Islet precursor cell (in vitro differentiated cells): ENCODE measurements at regions not wholly inside any gene's neighbourhood (a gene's known extent, or its start where the extent isn't known, plus 50 kb on each side); places are given as distances from the start of the nearest gene placed in this dataset.
"Not testable (repeated sequence)": the region's sequence is repeated elsewhere in the genome, so short reads cannot be mapped to it uniquely, and the experiment has no call there.

Source experiments
- DNase-seq: peaks from one replicate; pipeline ENCODE4 v3.0.0-alpha.2; 2018

- no peak for DNase-seq
These were observed 809.4 kb upstream of the EYS start for GRCh38 chr6:66516377-66516776.

GRCh38 chr6:66508433-66508832 lies 801.4 kb upstream of the EYS start:
- no peak for DNase-seq

DNA sequence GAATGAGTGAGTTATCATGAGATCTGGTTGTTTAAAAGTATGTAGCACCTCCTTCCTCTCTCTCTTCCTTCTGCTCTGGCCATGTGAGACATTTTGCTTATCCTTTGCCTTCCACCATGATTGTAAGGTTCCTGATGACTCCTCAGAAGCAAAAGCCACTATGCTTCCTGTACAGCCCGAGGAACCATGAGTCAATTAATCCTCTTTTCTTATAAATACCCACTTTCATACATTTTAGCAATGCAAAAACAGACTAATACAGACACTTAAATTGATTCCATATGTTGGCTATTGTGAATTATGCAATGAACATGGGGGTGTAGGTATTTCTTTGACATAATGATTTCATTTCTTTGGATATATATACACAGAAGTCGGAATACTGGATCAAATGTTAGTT lies 792.8 kb upstream of the EYS start:
- DNase-seq, result no peak

GRCh38 chr6:66496659-66497058 lies 789.6 kb upstream of the EYS start:
- no peak for DNase-seq

GRCh38 chr6:66494643-66495042 lies 787.6 kb upstream of the EYS start:
- not testable (repeated sequence) for DNase-seq

- DNase-seq, result no peak
These were observed 782.4 kb upstream of the EYS start for GRCh38 chr6:66489269-66489987.

GRCh38 chr6:66481216-66481615 lies 774.2 kb upstream of the EYS start:
- no peak for DNase-seq

DNA sequence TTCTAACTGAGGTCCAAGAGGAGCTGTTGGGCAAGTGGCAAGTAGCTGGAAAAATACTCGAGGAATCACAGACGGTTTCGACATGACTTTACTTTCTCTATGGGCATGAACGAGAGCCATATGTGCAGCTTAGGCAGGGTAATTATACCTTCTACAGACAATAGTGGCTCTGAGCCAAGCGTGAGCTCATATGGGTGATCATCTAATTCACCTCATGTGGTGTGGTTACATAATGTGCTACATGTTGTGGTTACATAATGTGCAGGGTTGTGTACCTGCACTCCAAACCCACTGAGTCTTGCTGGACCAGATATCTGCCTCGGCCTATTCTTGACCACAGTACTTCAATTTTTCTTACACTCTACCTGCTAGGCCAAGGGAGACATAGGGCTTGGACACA lies 771.7 kb upstream of the EYS start:
- no peak for DNase-seq

- no peak for DNase-seq
These were observed 728.3 kb upstream of the EYS start for GRCh38 chr6:66435321-66435720.

DNA sequence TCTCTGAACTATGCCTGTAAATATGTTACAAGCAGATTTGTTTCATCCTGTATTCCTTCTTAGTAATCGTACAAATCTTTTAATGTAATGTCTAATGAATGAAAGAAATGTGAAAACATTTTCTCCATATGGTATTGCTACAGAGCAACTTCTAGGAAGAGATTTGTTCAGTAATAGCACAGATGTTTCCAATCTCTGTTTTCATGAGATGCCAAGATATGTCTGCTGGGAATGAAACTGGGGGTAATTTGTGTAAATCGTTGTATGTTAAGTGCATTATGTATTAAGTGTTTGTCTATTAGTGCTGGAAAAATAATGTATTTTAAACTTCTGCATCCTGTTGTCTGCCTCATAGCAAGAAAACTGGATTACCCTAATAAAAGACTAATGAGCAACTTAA lies 722.2 kb upstream of the EYS start:
- DNase-seq, result no peak

DNA sequence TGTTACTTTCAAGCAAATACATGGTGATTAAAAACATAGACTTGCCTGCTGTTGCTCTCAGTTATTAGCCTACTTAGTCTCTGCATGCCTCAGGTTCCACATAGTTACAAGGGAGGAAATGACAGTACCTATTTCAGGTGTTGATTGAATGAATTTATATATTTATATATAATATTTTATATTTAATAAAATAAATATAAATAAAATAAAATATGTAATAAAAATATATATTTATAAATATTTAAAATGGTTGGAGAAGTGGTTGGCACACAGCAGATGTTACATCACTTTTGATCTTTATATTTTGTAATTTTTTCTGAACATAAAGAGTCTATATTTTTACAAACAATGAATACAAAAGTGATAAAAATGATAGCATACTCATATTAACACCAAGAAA lies 716.0 kb upstream of the EYS start:
- DNase-seq, result no peak

GRCh38 chr6:66421570-66421969 lies 714.5 kb upstream of the EYS start:
- peak; percentile 56 for DNase-seq

DNA sequence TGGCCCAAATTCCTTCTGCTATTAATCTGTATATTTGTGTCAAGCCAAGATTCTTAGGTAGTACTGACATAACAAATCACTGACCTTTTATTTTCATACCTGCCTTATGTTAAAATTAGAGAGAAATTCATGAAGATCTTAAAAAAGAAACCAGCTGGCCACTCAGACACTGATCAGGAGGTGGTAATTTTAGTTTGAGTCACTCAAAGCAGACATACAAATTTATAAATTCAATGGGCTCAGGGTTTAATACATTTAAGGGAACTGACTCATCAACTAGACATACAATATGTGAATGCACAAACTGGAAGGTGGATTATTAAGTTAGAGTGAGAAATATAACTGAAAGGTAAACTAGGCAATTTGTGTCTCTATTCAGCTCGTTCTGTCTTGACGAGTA lies 711.9 kb upstream of the EYS start:
- no peak for DNase-seq

DNA sequence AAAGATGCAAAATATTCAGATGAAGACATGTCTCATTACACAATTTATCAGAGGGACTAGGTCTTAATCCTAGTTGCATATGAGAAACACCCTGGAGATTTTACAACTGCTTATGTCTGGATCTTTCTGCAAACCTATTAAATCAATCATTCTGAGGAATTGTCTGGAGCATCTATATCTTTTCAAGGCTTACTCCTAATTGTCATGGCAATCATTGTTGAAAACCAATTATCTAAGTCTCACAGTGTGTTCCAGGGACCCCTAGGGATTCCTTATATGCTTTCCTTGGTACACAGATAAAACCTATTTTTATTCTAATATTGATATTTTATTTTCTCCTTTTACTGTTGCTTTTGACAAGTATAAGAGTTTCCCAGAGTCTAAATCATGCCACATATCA lies 696.9 kb upstream of the EYS start:
- DNase-seq, result no peak

DNA sequence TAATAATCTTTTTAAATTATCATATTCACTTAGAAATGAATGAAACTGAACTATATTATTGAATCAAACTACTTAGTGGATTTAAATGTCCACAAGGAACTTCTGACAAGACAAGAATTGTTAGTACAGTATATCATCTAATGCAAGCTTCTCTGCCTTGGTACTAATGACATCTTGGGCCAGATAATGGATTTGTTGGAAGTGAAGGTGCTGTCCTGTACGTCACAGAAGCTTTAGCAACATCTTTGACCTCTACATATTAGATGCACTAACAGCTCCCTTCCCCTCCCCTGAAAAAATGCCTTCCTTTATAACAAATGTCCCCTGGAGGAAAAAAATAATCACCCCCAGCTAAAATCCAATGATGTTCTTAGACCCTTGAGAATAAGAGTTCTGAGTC lies 695.8 kb upstream of the EYS start:
- no peak for DNase-seq

GRCh38 chr6:66396549-66396948 lies 689.5 kb upstream of the EYS start:
- no peak for DNase-seq

DNA sequence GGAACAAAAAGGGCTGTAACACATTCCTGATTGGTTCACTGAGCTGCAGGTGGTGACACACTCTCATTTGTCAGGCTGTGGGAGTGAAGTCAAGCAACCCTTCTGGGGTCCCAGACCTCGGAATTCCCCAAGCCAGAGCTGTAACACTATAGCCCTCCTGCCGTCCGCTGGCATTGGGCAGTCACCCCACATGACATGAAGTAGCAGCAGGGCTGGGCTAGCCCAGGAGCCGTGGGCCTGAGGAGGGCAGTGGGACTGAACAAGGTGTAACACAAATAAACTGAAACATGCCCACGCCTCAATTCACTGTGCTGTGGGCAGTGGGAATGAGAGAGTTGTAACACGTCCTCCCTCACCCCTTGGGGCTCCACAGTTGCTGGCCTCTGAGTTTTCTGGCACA lies 689.1 kb upstream of the EYS start:
- no peak for DNase-seq

DNA sequence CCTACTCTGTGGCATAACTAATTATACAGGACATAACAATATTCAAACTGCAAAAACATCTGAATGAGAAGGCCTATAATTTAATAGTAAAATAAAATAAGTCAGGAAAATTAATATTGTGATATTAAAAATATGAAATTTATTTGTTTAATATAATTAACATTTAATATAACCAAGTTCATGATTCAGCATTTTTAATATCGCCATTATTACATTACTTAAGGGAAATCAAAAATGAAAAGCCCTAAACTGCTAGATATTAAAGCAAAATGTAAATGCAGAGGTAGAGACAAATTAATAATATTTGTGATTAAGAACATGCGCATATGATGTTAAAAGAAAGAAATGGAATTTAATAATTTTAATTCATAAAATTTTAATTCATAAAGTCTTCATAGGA lies 683.4 kb upstream of the EYS start:
- DNase-seq, result no peak

GRCh38 chr6:66376001-66376400 lies 669.0 kb upstream of the EYS start:
- no peak for DNase-seq

- DNase-seq, result no peak
These were observed 662.4 kb upstream of the EYS start for GRCh38 chr6:66369407-66369806.

- DNase-seq, result no peak
These were observed 655.9 kb upstream of the EYS start for GRCh38 chr6:66362888-66363287.

GRCh38 chr6:66361886-66362285 lies 654.9 kb upstream of the EYS start:
- no peak for DNase-seq

GRCh38 chr6:66357781-66358180 lies 650.8 kb upstream of the EYS start:
- no peak for DNase-seq

- DNase-seq, result no peak
These were observed 648.4 kb upstream of the EYS start for GRCh38 chr6:66355471-66355870.

GRCh38 chr6:66344796-66345195 lies 637.8 kb upstream of the EYS start:
- DNase-seq, result no peak

- DNase-seq, result no peak
These were observed 633.7 kb upstream of the EYS start for GRCh38 chr6:66340736-66341135.
